K562 (cell line): ENCODE measurements at regions not wholly inside any gene's neighbourhood (a gene's known extent, or its start where the extent isn't known, plus 50 kb on each side); places are given as distances from the start of the nearest gene placed in this dataset.

Source experiments
- ATAC-seq: fragments of 200-7000 bp; cut with Tn5 transposase; 3 replicates; pipeline ENCODE4 v1.9.1; 2020; ENCODE audit warnings: moderate library complexity
- BruUV-seq: library from RNA; stranded (reverse); fragments of 400-500 nt; replicated peaks from 2 replicates; lab custom pipeline; 2021; lab: Mats Ljungman, UMichigan
- CTCF ChIA-PET: fragments of 300-600 bp; formaldehyde crosslinking; extraction: SDS; loops from one replicate; lab custom pipeline; 2021; ENCODE audit warnings: low intra/inter-chr PET ratio; lab: Yijun Ruan, JAX
- POLR2A ChIA-PET: fragments of 300-600, 350-650 bp; sonication (Branson Sonifier 250); formaldehyde crosslinking; extraction: SDS; loops from one replicate; lab custom pipeline; 2021; ENCODE audit warnings: antibody characterized with exemption, inconsistent platforms; lab: Yijun Ruan, JAX
- DNase-seq, 4 experiments: peaks; one replicate each; pipeline versions ENCODE4 v3.0.0 to v3.0.0-alpha.2; 2011 to 2018; ENCODE audit warnings: low spot score in 3 of 4, mixed read lengths in 3 of 4; ENCODE audit errors: extremely low read depth in 1 of 4
- FAIRE-seq: peaks from 2 replicates; lab custom pipeline; 2011; peaks lifted over from hg19 to GRCh38; lab: Jason Lieb, UNC
- H2AFZ ChIP-seq: 2 replicates; pipeline ENCODE4 v1.6.0; 2011; ENCODE audit warnings: low read depth, low read length, control low read depth, inconsistent platforms
- H3K27ac ChIP-seq: fragments of 200-600 bp; 3 replicates; pipeline ENCODE4 v1.8.0; 2011; ENCODE audit warnings: low read depth, mild to moderate bottlenecking, control low read depth, inconsistent platforms, low read length, moderate library complexity, mixed read lengths; ENCODE audit errors: extremely low read depth
- H3K27me3 ChIP-seq, 2 experiments: fragments of 300-600 bp in 1 of 2; 2 replicates in 1 of 2; 3 replicates in 1 of 2; pipeline versions ENCODE4 v1.6.0 to v1.8.0; 2011; ENCODE audit warnings: inconsistent platforms in 2 of 2, low read length in 2 of 2, mild to moderate bottlenecking in 1 of 2, mixed read lengths in 1 of 2, moderate library complexity in 1 of 2; ENCODE audit not compliant: control insufficient read depth in 2 of 2, insufficient read depth in 2 of 2
- H3K36me3 ChIP-seq: fragments of 300-600 bp; 3 replicates; pipeline ENCODE4 v1.8.0; 2011; ENCODE audit warnings: mild to moderate bottlenecking, low read length, inconsistent platforms; ENCODE audit not compliant: control insufficient read depth, insufficient read depth
- H3K4me1 ChIP-seq, 2 experiments: fragments of 200-600 bp in 1 of 2; replicated peaks in 1 of 2; 2 replicates in 1 of 2; 3 replicates in 1 of 2; pipeline versions ENCODE4 v1.5.1 to v1.8.0; 2011; ENCODE audit warnings: inconsistent platforms in 2 of 2, low read length in 2 of 2, mild to moderate bottlenecking in 1 of 2, mixed read lengths in 1 of 2, moderate library complexity in 1 of 2; ENCODE audit not compliant: control insufficient read depth in 2 of 2, insufficient read depth in 2 of 2
- H3K4me2 ChIP-seq: 2 replicates; pipeline ENCODE4 v1.6.1; 2011; ENCODE audit warnings: low read length, control low read depth, inconsistent platforms, mixed read lengths; ENCODE audit not compliant: insufficient read depth
- H3K4me3 ChIP-seq: fragments of 200-600 bp; sonication (generic), shearing (Covaris generic); 2 replicates; pipeline ENCODE4 v1.5.1; 2016; ENCODE audit warnings: control low read depth, inconsistent platforms
- H3K79me2 ChIP-seq: fragments of 200-600 bp; 3 replicates; pipeline ENCODE4 v1.8.0; 2011; ENCODE audit warnings: low read length, inconsistent platforms; ENCODE audit not compliant: control insufficient read depth, insufficient read depth
- H3K9ac ChIP-seq, 2 experiments: 2 replicates each; pipeline versions ENCODE4 v1.6.0 to v1.6.1; 2011; ENCODE audit warnings: low read depth in 2 of 2, low read length in 2 of 2, control low read depth in 1 of 2, inconsistent platforms in 1 of 2, mild to moderate bottlenecking in 1 of 2, mixed read lengths in 1 of 2; ENCODE audit not compliant: insufficient read depth in 1 of 2
- H3K9me1 ChIP-seq: one replicate; pipeline ENCODE4 v1.6.0; 2011; ENCODE audit warnings: inconsistent platforms, mild to moderate bottlenecking, low read length, moderate library complexity; ENCODE audit not compliant: control insufficient read depth, insufficient read depth
- H3K9me3 ChIP-seq: replicated peaks from 2 replicates; pipeline ENCODE4 v1.5.1; 2011; ENCODE audit warnings: low read depth, low read length, inconsistent platforms; ENCODE audit not compliant: control insufficient read depth, insufficient read depth
- H4K20me1 ChIP-seq: replicated peaks from 2 replicates; pipeline ENCODE4 v1.6.1; 2011; ENCODE audit warnings: low read length, inconsistent platforms, mixed read lengths; ENCODE audit not compliant: control insufficient read depth, insufficient read depth
- ARID3B ChIP-seq: fragments of 250-450 bp; sonication (Bioruptor Pico); IDR thresholded peaks from 2 replicates; pipeline ENCODE4 v1.4.0; 2020; ENCODE audit warnings: borderline replicate concordance
- BDP1 ChIP-seq: IDR thresholded peaks from 3 replicates; pipeline ENCODE4 v1.6.1; 2011; ENCODE audit not compliant: insufficient read length, insufficient read depth
- CEBPZ ChIP-seq: fragments of 150-350 bp; IDR thresholded peaks from 2 replicates; pipeline ENCODE4 v1.6.1; 2014; ENCODE audit warnings: low read depth, mild to moderate bottlenecking, low read length, borderline replicate concordance
- MBD1 ChIP-seq: fragments of 250-450 bp; sonication (Bioruptor Pico); IDR thresholded peaks from 2 replicates; pipeline ENCODE4 v1.8.0; 2022; ENCODE audit warnings: inconsistent platforms
- MCM3 ChIP-seq: fragments of 450-650 bp; IDR thresholded peaks from 2 replicates; pipeline ENCODE4 v1.6.1; 2016
- PRPF4 ChIP-seq: fragments of 200-400 bp; formaldehyde crosslinking; IDR thresholded peaks from one replicate; pipeline ENCODE4 v1.6.1; 2017; ENCODE audit warnings: low read length, low read depth, mild to moderate bottlenecking; ENCODE audit not compliant: insufficient read depth, poor library complexity, severe bottlenecking
- RFX7 ChIP-seq: fragments of 250-450 bp; sonication (Bioruptor Pico); IDR thresholded peaks from 2 replicates; pipeline ENCODE4 v1.5.1; 2021; ENCODE audit warnings: mild to moderate bottlenecking
- STAT5A ChIP-seq: IDR thresholded peaks from 2 replicates; pipeline ENCODE4 v1.6.1; 2012; ENCODE audit warnings: low read length, inconsistent platforms, borderline replicate concordance
- ZNF280B ChIP-seq: fragments of 250-450 bp; sonication (Bioruptor Pico); IDR thresholded peaks from 2 replicates; pipeline ENCODE4 v1.5.1; 2021; ENCODE audit warnings: mild to moderate bottlenecking
- WGBS: fragments of 100-300 bp; shearing (Covaris generic); methylation state at CpG from one replicate; pipeline ENCODE4 v1.1.6; 2016; ENCODE audit warnings: low coverage, mixed read lengths; ENCODE audit not compliant: insufficient coverage; ENCODE audit errors: missing lambda C conversion rate; 5-methylcytosine and 5-hydroxymethylcytosine counted together
- in situ Hi-C: fragments of 300-500 bp; cut with MboI; formaldehyde crosslinking; loops from 4 replicates; pipeline ENCODE4 v1.15.0; 2018; ENCODE audit warnings: inconsistent platforms, mixed read lengths
- intact Hi-C: fragments of 100-400 bp; cut with micrococcal nuclease; formaldehyde crosslinking; loops from 2 replicates; pipeline ENCODE4 v1.14.2; 2022

GRCh38 chr2:153232464-153232863 is 246.1 kb downstream of the RPRM start (continued):
- TF ChIP-seq ZNF280B (CRISPR knock-in tag) (no peak), BDP1 (no peak)
- TF ChIP-seq, all 486 proteins: peak for 0

- POLR2A ChIA-PET: no interaction called here
- no peak for ATAC-seq
- no peak overlapping the region for H3K27ac ChIP-seq
- H3K9me3 ChIP-seq: 0 out of 2 replicates have a peak, but pooled peaks cover 2% of the 10 kb centered on the region
- H3K79me2 ChIP-seq: no peaks in the 10 kb centered on the region
- TF ChIP-seq STAT5A (no peak), RFX7 (no peak), PRPF4 (no peak), ARID3B (no peak), MBD1 (CRISPR knock-in tag) (no peak), MCM3 (no peak), CEBPZ (no peak)
- WGBS: 2% methylated on average over 5 of the region's 5 CpGs
- H3K9ac ChIP-seq: no peak overlapping the region
- CTCF ChIA-PET: no interaction called here
- BruUV-seq: no TSS peak
- no peak overlapping the region for H2AFZ ChIP-seq
- no peak for FAIRE-seq
- H4K20me1 ChIP-seq: no peaks in the 10 kb centered on the region
- H3K9me1 ChIP-seq: no peaks in the 10 kb centered on the region
- DNase-seq: no peak
- intact Hi-C loops (no loop called here), in situ Hi-C loops (no loop called here)
- no peaks in the 10 kb centered on the region for H3K27me3 ChIP-seq
- H3K36me3 ChIP-seq: no peaks in the 10 kb centered on the region
- no peaks in the 10 kb centered on the region for H3K4me1 ChIP-seq
- H3K4me3 ChIP-seq: no peak overlapping the region
- no peak overlapping the region for H3K4me2 ChIP-seq
Observed at GRCh38 chr2:153230977-153231376, 247.6 kb downstream of the RPRM start.
